Dendritic cell treated with granulocyte-macrophage colony-stimulating factor and Interleukin-4, amounts not matched to agents 40 ng/mL and 50 ng/mL, for 4 days (primary cell): ENCODE measurements at regions not wholly inside any gene's neighbourhood (a gene's known extent, or its start where the extent isn't known, plus 50 kb on each side); places are given as distances from the start of the nearest gene placed in this dataset.

Experiments used
- H3K27ac Mint-ChIP-seq: one replicate; pipeline ENCODE4 v1.8.0; 2022; ENCODE audit warnings: mild to moderate bottlenecking, mixed read lengths
- H3K27me3 Mint-ChIP-seq: one replicate; pipeline ENCODE4 v1.8.0; 2022; ENCODE audit warnings: mild to moderate bottlenecking, mixed read lengths
- H3K36me3 Mint-ChIP-seq: one replicate; pipeline ENCODE4 v1.8.0; 2022; ENCODE audit warnings: low read depth, mixed read lengths
- H3K4me1 Mint-ChIP-seq: one replicate; pipeline ENCODE4 v1.8.0; 2022; ENCODE audit warnings: low read depth, mixed read lengths
- H3K4me3 Mint-ChIP-seq: one replicate; pipeline ENCODE4 v1.8.0; 2022; ENCODE audit warnings: mild to moderate bottlenecking, moderate library complexity, mixed read lengths
- H3K9me3 Mint-ChIP-seq: one replicate; pipeline ENCODE4 v1.8.0; 2022; ENCODE audit warnings: mixed read lengths
- intact Hi-C: fragments of 100-400 bp; cut with micrococcal nuclease; formaldehyde crosslinking; loops from one replicate; pipeline ENCODE4 v1.15.0; 2022

GRCh38 chr2:147385600-147385999 is 459.2 kb upstream of the ACVR2A start:
- Mint-ChIP-seq H3K4me1 (no peaks in the 10 kb centered on the region), H3K9me3 (no peaks in the 10 kb centered on the region), H3K27ac (no peak overlapping the region), H3K27me3 (peaks cover 2% of the 10 kb centered on the region), H3K4me3 (no peak overlapping the region), H3K36me3 (no peaks in the 10 kb centered on the region)
- intact Hi-C loops, result no loop called here

- H3K4me3 Mint-ChIP-seq, result no peak overlapping the region
- H3K36me3 Mint-ChIP-seq, result no peaks in the 10 kb centered on the region
- intact Hi-C loops, result no loop called here
- no peaks in the 10 kb centered on the region for H3K4me1 Mint-ChIP-seq
- H3K9me3 Mint-ChIP-seq, result no peaks in the 10 kb centered on the region
- H3K27me3 Mint-ChIP-seq, result peaks cover 2% of the 10 kb centered on the region
- H3K27ac Mint-ChIP-seq, result no peak overlapping the region
These were observed 460.2 kb upstream of the ACVR2A start for GRCh38 chr2:147384659-147385058.

- Mint-ChIP-seq H3K36me3 (no peaks in the 10 kb centered on the region), H3K27ac (no peak overlapping the region), H3K4me1 (no peaks in the 10 kb centered on the region), H3K27me3 (peaks cover 2% of the 10 kb centered on the region), H3K4me3 (no peak overlapping the region), H3K9me3 (no peaks in the 10 kb centered on the region)
- intact Hi-C loops, result no loop called here
These were observed 462.4 kb upstream of the ACVR2A start for GRCh38 chr2:147382322-147382948.

GRCh38 chr2:147378403-147378802 is 466.4 kb upstream of the ACVR2A start:
- Mint-ChIP-seq H3K9me3 (no peaks in the 10 kb centered on the region), H3K27me3 (peaks cover 2% of the 10 kb centered on the region), H3K4me1 (no peaks in the 10 kb centered on the region), H3K27ac (no peak overlapping the region), H3K4me3 (no peak overlapping the region), H3K36me3 (no peaks in the 10 kb centered on the region)
- intact Hi-C loops, result no loop called here

GRCh38 chr2:147375073-147375472 is 469.8 kb upstream of the ACVR2A start:
- Mint-ChIP-seq H3K27me3 (peaks cover 2% of the 10 kb centered on the region), H3K27ac (no peak overlapping the region), H3K4me3 (no peak overlapping the region), H3K36me3 (no peaks in the 10 kb centered on the region), H3K9me3 (no peaks in the 10 kb centered on the region), H3K4me1 (no peaks in the 10 kb centered on the region)
- intact Hi-C loops, result no loop called here

GRCh38 chr2:147374423-147374811 is 470.4 kb upstream of the ACVR2A start:
- Mint-ChIP-seq H3K9me3 (no peaks in the 10 kb centered on the region), H3K4me3 (no peak overlapping the region), H3K36me3 (no peaks in the 10 kb centered on the region), H3K4me1 (no peaks in the 10 kb centered on the region), H3K27me3 (peaks cover under 1% of the 10 kb centered on the region), H3K27ac (no peak overlapping the region)
- intact Hi-C loops, result no loop called here

GRCh38 chr2:147373800-147374422 is 470.9 kb upstream of the ACVR2A start:
- intact Hi-C loops, result no loop called here
- no peak overlapping the region for H3K27ac Mint-ChIP-seq
- no peaks in the 10 kb centered on the region for H3K27me3 Mint-ChIP-seq
- H3K9me3 Mint-ChIP-seq, result no peaks in the 10 kb centered on the region
- no peak overlapping the region for H3K4me3 Mint-ChIP-seq
- no peaks in the 10 kb centered on the region for H3K4me1 Mint-ChIP-seq
- H3K36me3 Mint-ChIP-seq, result no peaks in the 10 kb centered on the region

- no peaks in the 10 kb centered on the region for H3K27me3 Mint-ChIP-seq
- intact Hi-C loops, result no loop called here
- H3K27ac Mint-ChIP-seq, result no peak overlapping the region
- no peaks in the 10 kb centered on the region for H3K36me3 Mint-ChIP-seq
- H3K9me3 Mint-ChIP-seq, result peaks cover 7% of the 10 kb centered on the region
- no peak overlapping the region for H3K4me3 Mint-ChIP-seq
- no peaks in the 10 kb centered on the region for H3K4me1 Mint-ChIP-seq
These were observed 476.5 kb upstream of the ACVR2A start for GRCh38 chr2:147368306-147368705.

GRCh38 chr2:147366279-147366678 is 478.6 kb upstream of the ACVR2A start:
- intact Hi-C loops, result no loop called here
- Mint-ChIP-seq H3K36me3 (no peaks in the 10 kb centered on the region), H3K9me3 (peaks cover 7% of the 10 kb centered on the region), H3K4me3 (no peak overlapping the region), H3K27ac (no peak overlapping the region), H3K27me3 (no peaks in the 10 kb centered on the region), H3K4me1 (no peaks in the 10 kb centered on the region)

- no peaks in the 10 kb centered on the region for H3K27me3 Mint-ChIP-seq
- no peaks in the 10 kb centered on the region for H3K4me1 Mint-ChIP-seq
- no peak overlapping the region for H3K4me3 Mint-ChIP-seq
- H3K9me3 Mint-ChIP-seq, result peaks cover 7% of the 10 kb centered on the region
- intact Hi-C loops, result no loop called here
- H3K36me3 Mint-ChIP-seq, result no peaks in the 10 kb centered on the region
- no peak overlapping the region for H3K27ac Mint-ChIP-seq
These were observed 479.2 kb upstream of the ACVR2A start for GRCh38 chr2:147365622-147366021.

GRCh38 chr2:147364597-147364996 is 480.2 kb upstream of the ACVR2A start:
- Mint-ChIP-seq H3K27ac (no peak overlapping the region), H3K9me3 (peaks cover 7% of the 10 kb centered on the region), H3K27me3 (no peaks in the 10 kb centered on the region), H3K4me3 (no peak overlapping the region), H3K4me1 (no peaks in the 10 kb centered on the region), H3K36me3 (no peaks in the 10 kb centered on the region)
- intact Hi-C loops, result no loop called here

GRCh38 chr2:147363181-147363580 is 481.6 kb upstream of the ACVR2A start:
- Mint-ChIP-seq H3K27ac (no peak overlapping the region), H3K36me3 (no peaks in the 10 kb centered on the region), H3K4me1 (no peaks in the 10 kb centered on the region), H3K27me3 (no peaks in the 10 kb centered on the region), H3K9me3 (no peaks in the 10 kb centered on the region), H3K4me3 (no peak overlapping the region)
- intact Hi-C loops, result no loop called here

- H3K9me3 Mint-ChIP-seq, result no peaks in the 10 kb centered on the region
- H3K27me3 Mint-ChIP-seq, result no peaks in the 10 kb centered on the region
- intact Hi-C loops, result no loop called here
- no peak overlapping the region for H3K27ac Mint-ChIP-seq
- no peaks in the 10 kb centered on the region for H3K4me1 Mint-ChIP-seq
- no peak overlapping the region for H3K4me3 Mint-ChIP-seq
- no peaks in the 10 kb centered on the region for H3K36me3 Mint-ChIP-seq
These were observed 486.5 kb upstream of the ACVR2A start for GRCh38 chr2:147358375-147358774.

GRCh38 chr2:147356157-147356556 is 488.7 kb upstream of the ACVR2A start:
- no peak overlapping the region for H3K4me3 Mint-ChIP-seq
- no peak overlapping the region for H3K27ac Mint-ChIP-seq
- no peaks in the 10 kb centered on the region for H3K9me3 Mint-ChIP-seq
- no peaks in the 10 kb centered on the region for H3K4me1 Mint-ChIP-seq
- H3K27me3 Mint-ChIP-seq, result no peaks in the 10 kb centered on the region
- H3K36me3 Mint-ChIP-seq, result no peaks in the 10 kb centered on the region
- intact Hi-C loops, result no loop called here

- Mint-ChIP-seq H3K4me3 (no peak overlapping the region), H3K27me3 (no peaks in the 10 kb centered on the region), H3K27ac (no peak overlapping the region), H3K9me3 (no peaks in the 10 kb centered on the region), H3K4me1 (no peaks in the 10 kb centered on the region), H3K36me3 (no peaks in the 10 kb centered on the region)
- intact Hi-C loops, result no loop called here
These were observed 489.1 kb upstream of the ACVR2A start for GRCh38 chr2:147355706-147356105.
